Spinal cord (tissue), 9 donors: ENCODE measurements at regions not wholly inside any gene's neighbourhood (a gene's known extent, or its start where the extent isn't known, plus 50 kb on each side); places are given as distances from the start of the nearest gene placed in this dataset.

Experiments
- DNase-seq, 6 donors: peaks; one replicate each; pipeline versions ENCODE4 v3.0.0 to v3.0.0-alpha.2; 2013 to 2015; ENCODE audit warnings: low spot score in 6 of 6, low read depth in 4 of 6
- H3K27ac ChIP-seq: one replicate; pipeline ENCODE4 v1.5.1; 2013; ENCODE audit warnings: low read depth, low read length, control low read depth
- H3K27me3 ChIP-seq: one replicate; pipeline ENCODE4 v1.6.1; 2013; ENCODE audit warnings: low read length; ENCODE audit not compliant: control insufficient read depth, insufficient read depth
- H3K36me3 ChIP-seq: one replicate; pipeline ENCODE4 v1.6.1; 2013; ENCODE audit warnings: low read length; ENCODE audit not compliant: control insufficient read depth, insufficient read depth
- H3K4me1 ChIP-seq: one replicate; pipeline ENCODE4 v1.6.1; 2013; ENCODE audit warnings: low read length; ENCODE audit not compliant: control insufficient read depth, insufficient read depth
- H3K4me3 ChIP-seq: one replicate; pipeline ENCODE4 v1.5.1; 2013; ENCODE audit warnings: low read depth, low read length, control low read depth
- H3K9me3 ChIP-seq: one replicate; pipeline ENCODE4 v1.6.1; 2013; ENCODE audit warnings: low read length; ENCODE audit not compliant: control insufficient read depth, insufficient read depth
- WGBS: methylation state at CpG from one replicate; pipeline ENCODE4 v1.1.5; 2013; ENCODE audit warnings: missing lambda C conversion rate; ENCODE audit not compliant: insufficient coverage; 5-methylcytosine and 5-hydroxymethylcytosine counted together
- donor health status: healthy.

DNA sequence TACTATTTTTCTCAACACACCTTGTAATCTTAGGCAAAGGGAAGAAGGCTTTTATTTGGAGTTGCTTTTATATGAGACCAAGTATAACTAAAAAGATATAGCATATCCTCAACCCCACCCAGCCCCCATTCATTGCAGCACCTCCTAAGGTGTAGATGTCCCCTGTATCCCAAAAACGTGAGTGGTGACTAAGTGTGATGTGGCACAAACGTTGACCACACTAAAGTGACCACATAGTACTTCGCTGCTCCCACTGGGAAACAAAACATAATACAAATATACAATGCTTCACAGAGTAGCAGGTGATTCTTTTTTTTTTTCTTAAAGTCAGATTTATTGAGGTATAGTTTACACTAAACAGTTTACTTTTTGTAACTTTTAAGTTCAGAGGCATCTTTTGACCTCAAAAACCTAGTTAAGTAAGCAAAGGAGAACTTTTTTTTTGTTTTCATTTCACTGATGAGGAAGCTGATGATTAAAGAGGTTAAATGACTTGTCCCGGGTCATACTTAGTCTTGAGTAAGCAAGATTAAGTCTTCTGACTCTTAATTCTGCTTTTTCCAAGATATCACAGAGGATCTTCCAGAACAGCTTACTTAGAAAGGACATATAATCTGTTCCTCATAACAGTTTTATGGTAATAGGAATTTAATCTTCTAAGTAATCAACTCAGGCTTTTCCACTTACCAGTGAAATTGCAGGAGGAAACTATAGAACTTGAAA lies 245.2 kb upstream of the PLEKHG7 start:
- H3K27ac ChIP-seq, result no peak overlapping the region
- no peak for DNase-seq
- WGBS, result no CpG with 5 or more reads among the region's 4 CpGs
- no peaks in the 10 kb centered on the region for H3K4me1 ChIP-seq
- no peaks in the 10 kb centered on the region for H3K36me3 ChIP-seq
- no peak overlapping the region for H3K4me3 ChIP-seq
- no peaks in the 10 kb centered on the region for H3K27me3 ChIP-seq
- H3K9me3 ChIP-seq, result no peaks in the 10 kb centered on the region

DNA sequence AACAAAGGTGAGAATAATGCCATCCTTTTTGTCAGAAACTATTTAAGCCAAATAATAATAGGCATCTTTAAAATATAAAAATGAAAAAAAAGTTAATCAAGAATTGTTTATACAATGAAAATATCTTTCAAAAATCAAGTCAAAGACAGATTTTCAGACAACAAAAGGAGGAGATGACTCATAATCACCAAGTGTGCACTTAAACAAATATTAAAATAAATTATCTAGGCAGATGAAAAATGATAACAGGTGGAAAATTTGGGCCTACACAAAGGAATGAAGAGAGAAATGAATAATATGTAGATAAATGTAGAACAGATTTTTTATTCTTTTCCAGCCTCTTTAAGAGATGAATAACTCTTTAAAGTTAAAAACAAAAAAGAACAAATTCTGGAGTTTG lies 250.0 kb upstream of the PLEKHG7 start:
- H3K36me3 ChIP-seq, result no peaks in the 10 kb centered on the region
- no peak overlapping the region for H3K27ac ChIP-seq
- H3K4me3 ChIP-seq, result no peak overlapping the region
- no peaks in the 10 kb centered on the region for H3K27me3 ChIP-seq
- no peak for DNase-seq
- H3K9me3 ChIP-seq, result no peaks in the 10 kb centered on the region
- H3K4me1 ChIP-seq, result no peaks in the 10 kb centered on the region

- H3K4me3 ChIP-seq, result no peak overlapping the region
- no peak for DNase-seq
- H3K27ac ChIP-seq, result no peak overlapping the region
- no peaks in the 10 kb centered on the region for H3K9me3 ChIP-seq
- no peaks in the 10 kb centered on the region for H3K4me1 ChIP-seq
- H3K27me3 ChIP-seq, result no peaks in the 10 kb centered on the region
- no peaks in the 10 kb centered on the region for H3K36me3 ChIP-seq
- no CpG with 5 or more reads among the region's 1 CpG for WGBS
Observed at GRCh38 chr12:92446083-92446460, 256.7 kb upstream of the PLEKHG7 start.

GRCh38 chr12:92445253-92446082 lies 257.3 kb upstream of the PLEKHG7 start:
- DNase-seq, result no peak
- no peak overlapping the region for H3K27ac ChIP-seq
- H3K27me3 ChIP-seq, result no peaks in the 10 kb centered on the region
- no peaks in the 10 kb centered on the region for H3K9me3 ChIP-seq
- H3K4me3 ChIP-seq, result no peak overlapping the region
- H3K36me3 ChIP-seq, result no peaks in the 10 kb centered on the region
- 68% methylated on average over 10 of the region's 10 CpGs for WGBS
- no peaks in the 10 kb centered on the region for H3K4me1 ChIP-seq

DNA sequence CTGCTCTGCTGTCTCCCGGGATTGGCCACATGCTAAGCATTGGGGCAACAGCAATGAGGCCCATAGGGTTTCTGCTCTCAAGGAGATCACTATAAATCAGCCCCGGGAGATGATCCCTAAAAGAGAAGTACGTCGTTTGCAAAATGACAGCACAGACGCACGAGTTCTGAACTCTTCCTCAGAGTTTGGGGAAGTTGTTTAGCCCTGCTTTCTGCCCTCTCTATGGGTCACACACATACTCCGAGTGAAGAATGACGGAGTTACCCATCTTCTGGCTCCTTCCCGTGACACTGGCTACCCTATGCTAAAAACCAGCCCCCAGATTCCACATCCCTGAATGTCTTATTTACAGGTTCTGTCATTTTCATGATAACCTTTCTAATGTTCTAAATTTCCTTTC lies 258.0 kb upstream of the PLEKHG7 start:
- Histone ChIP-seq H3K4me3 (no peak overlapping the region), H3K27ac (no peak overlapping the region), H3K9me3 (no peaks in the 10 kb centered on the region), H3K27me3 (no peaks in the 10 kb centered on the region), H3K4me1 (no peaks in the 10 kb centered on the region), H3K36me3 (no peaks in the 10 kb centered on the region)
- no peak for DNase-seq
- WGBS, result 89% methylated on average over 8 of the region's 9 CpGs

DNA sequence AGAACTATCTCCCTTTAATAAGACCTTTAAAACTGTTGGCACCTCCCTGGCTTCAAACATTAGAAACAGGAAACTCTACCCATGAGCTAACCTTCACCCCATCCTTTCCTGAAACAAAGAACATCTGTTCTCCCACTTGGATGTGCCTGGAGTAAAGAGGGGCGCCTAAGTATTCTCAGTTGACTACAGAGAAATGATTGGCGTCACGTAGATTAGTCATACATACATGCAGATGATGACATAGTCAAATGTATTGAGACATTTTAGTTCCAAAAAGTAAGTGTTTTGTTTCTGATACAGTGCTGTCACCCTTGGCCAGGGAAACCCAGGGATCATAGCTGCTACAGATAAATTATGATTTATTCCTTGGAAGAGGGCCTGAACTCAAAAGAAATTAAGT lies 260.0 kb upstream of the PLEKHG7 start:
- no peak overlapping the region for H3K4me3 ChIP-seq
- no peaks in the 10 kb centered on the region for H3K36me3 ChIP-seq
- H3K9me3 ChIP-seq, result no peaks in the 10 kb centered on the region
- H3K4me1 ChIP-seq, result no peaks in the 10 kb centered on the region
- no peaks in the 10 kb centered on the region for H3K27me3 ChIP-seq
- no CpG with 5 or more reads among the region's 3 CpGs for WGBS
- H3K27ac ChIP-seq, result no peak overlapping the region
- no peak for DNase-seq

- no peaks in the 10 kb centered on the region for H3K27me3 ChIP-seq
- no peaks in the 10 kb centered on the region for H3K4me1 ChIP-seq
- 100% methylated on average over 1 of the region's 4 CpGs for WGBS
- H3K9me3 ChIP-seq, result no peaks in the 10 kb centered on the region
- H3K4me3 ChIP-seq, result no peak overlapping the region
- H3K27ac ChIP-seq, result no peak overlapping the region
- no peak for DNase-seq
- no peaks in the 10 kb centered on the region for H3K36me3 ChIP-seq
Observed at GRCh38 chr12:92440072-92440471, 262.7 kb upstream of the PLEKHG7 start.

DNA sequence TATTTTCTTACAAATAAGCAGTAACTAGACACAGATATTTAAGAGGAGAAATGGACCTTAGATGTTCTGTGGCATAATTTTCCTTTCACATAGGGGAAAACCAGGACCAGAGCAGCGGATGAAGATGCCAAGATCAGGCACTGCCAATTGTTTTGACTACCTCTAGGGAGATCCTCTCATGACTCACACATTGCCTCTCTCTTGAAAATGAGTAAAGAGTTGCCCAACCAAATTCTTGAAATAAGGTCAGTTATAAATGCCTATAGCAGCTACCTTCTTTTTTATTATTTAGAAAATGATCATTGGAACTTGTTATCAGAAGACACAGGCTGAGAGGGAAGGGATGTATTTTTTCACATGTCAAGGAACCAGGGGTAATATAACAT lies 263.4 kb upstream of the PLEKHG7 start:
- Histone ChIP-seq H3K4me3 (no peak overlapping the region), H3K9me3 (no peaks in the 10 kb centered on the region), H3K27me3 (no peaks in the 10 kb centered on the region), H3K36me3 (no peaks in the 10 kb centered on the region), H3K27ac (no peak overlapping the region), H3K4me1 (no peaks in the 10 kb centered on the region)
- WGBS, result no CpG with 5 or more reads among the region's 1 CpG
- DNase-seq, result no peak

- no peak overlapping the region for H3K27ac ChIP-seq
- no peaks in the 10 kb centered on the region for H3K4me1 ChIP-seq
- no peaks in the 10 kb centered on the region for H3K27me3 ChIP-seq
- H3K9me3 ChIP-seq, result no peaks in the 10 kb centered on the region
- 40% methylated on average over 1 of the region's 4 CpGs for WGBS
- no peaks in the 10 kb centered on the region for H3K36me3 ChIP-seq
- H3K4me3 ChIP-seq, result no peak overlapping the region
- DNase-seq, result peak in 1 of 6 donors; percentile 9
Observed at GRCh38 chr12:92438641-92439419, 264.0 kb upstream of the PLEKHG7 start.
